K562 (cell line): ENCODE measurements at regions not wholly inside any gene's neighbourhood (a gene's known extent, or its start where the extent isn't known, plus 50 kb on each side); places are given as distances from the start of the nearest gene placed in this dataset.

Experiments
- CHD4 ChIP-seq: fragments of 200-600 bp; sonication (generic); IDR thresholded peaks from 3 replicates; pipeline ENCODE4 v1.6.1; 2012; ENCODE audit warnings: low read depth, mild to moderate bottlenecking, mixed read lengths, low read length, inconsistent platforms; ENCODE audit not compliant: insufficient read depth, insufficient replicate concordance, poor library complexity, severe bottlenecking
- CTCF ChIP-seq, 3 experiments: IDR thresholded peaks in 2 of 3; conservative IDR thresholded peaks in 1 of 3; 2 replicates each; pipeline ENCODE4 v1.5.1; 2011 to 2012; ENCODE audit warnings: low read length in 3 of 3, mild to moderate bottlenecking in 3 of 3, control low read depth in 2 of 3, improper control_type of control experiment in 1 of 3, inconsistent platforms in 1 of 3, low read depth in 1 of 3, mixed read lengths in 1 of 3, moderate library complexity in 1 of 3; ENCODE audit not compliant: insufficient read depth in 2 of 3
- MYNN ChIP-seq, 2 experiments: sonication (generic); formaldehyde crosslinking in 1 of 2; IDR thresholded peaks; 2 replicates each; pipeline versions ENCODE4 v1.5.0 to v1.6.1; 2016 to 2020; ENCODE audit warnings: antibody characterized with exemption in 1 of 2, missing genetic modification reagents in 1 of 2
- PHF8 ChIP-seq: fragments of 200-600 bp; sonication (generic); IDR thresholded peaks from 2 replicates; pipeline ENCODE4 v1.6.1; 2012; ENCODE audit warnings: mixed run types, mild to moderate bottlenecking, inconsistent platforms, low read length, moderate library complexity, borderline replicate concordance
- RFX5 ChIP-seq: IDR thresholded peaks from 2 replicates; pipeline ENCODE4 v1.6.1; 2011; ENCODE audit warnings: low read depth, mild to moderate bottlenecking, improper control_type of control experiment, low read length
- ZBTB40 ChIP-seq, 2 experiments: fragments of 450-650 bp in 1 of 2; sonication (generic) in 1 of 2; formaldehyde crosslinking in 1 of 2; IDR thresholded peaks; 2 replicates each; pipeline versions ENCODE4 v1.7.1 to v1.9.0; 2016 to 2022; ENCODE audit warnings: inconsistent platforms in 1 of 2, mild to moderate bottlenecking in 1 of 2, missing genetic modification reagents in 1 of 2
- ZNF175 ChIP-seq: fragments of 200-800 bp; sonication (Bioruptor generic); IDR thresholded peaks from 2 replicates; pipeline ENCODE4 v1.6.1; 2016; ENCODE audit warnings: low read depth, mild to moderate bottlenecking, missing genetic modification characterization, missing compliant biosample characterization

- TF ChIP-seq CTCF (IDR thresholded peaks at IDR 0.05 in 2 of 3, conservative IDR thresholded peaks at IDR 0.05 in 1 of 3; ENCODE audit: insufficient read depth in 2 of 3, low read depth in 1 of 3, low read length in 3 of 3), result no peak
- TF ChIP-seq RFX5, result no peak
- TF ChIP-seq ZBTB40 (IDR thresholded peaks at IDR 0.05), result no peak
- no peak for TF ChIP-seq ZBTB40 (CRISPR knock-in tag; IDR thresholded peaks at IDR 0.05)
- TF ChIP-seq CHD4, result no peak
- no peak for TF ChIP-seq PHF8
- no peak for TF ChIP-seq MYNN (IDR thresholded peaks at IDR 0.05)
- no peak for TF ChIP-seq MYNN (CRISPR knock-in tag; IDR thresholded peaks at IDR 0.05)
- no peak for TF ChIP-seq ZNF175
Observed at GRCh38 chr7:108629651-108630400, 60.2 kb downstream of the DNAJB9 start.
